ENCODE measurements at regions not wholly inside any gene's neighbourhood (a gene's known extent, or its start where the extent isn't known, plus 50 kb on each side); places are given as distances from the start of the nearest gene placed in this dataset.
"Not testable (repeated sequence)": the region's sequence is repeated elsewhere in the genome, so short reads cannot be mapped to it uniquely, and the experiment has no call there.

DNA sequence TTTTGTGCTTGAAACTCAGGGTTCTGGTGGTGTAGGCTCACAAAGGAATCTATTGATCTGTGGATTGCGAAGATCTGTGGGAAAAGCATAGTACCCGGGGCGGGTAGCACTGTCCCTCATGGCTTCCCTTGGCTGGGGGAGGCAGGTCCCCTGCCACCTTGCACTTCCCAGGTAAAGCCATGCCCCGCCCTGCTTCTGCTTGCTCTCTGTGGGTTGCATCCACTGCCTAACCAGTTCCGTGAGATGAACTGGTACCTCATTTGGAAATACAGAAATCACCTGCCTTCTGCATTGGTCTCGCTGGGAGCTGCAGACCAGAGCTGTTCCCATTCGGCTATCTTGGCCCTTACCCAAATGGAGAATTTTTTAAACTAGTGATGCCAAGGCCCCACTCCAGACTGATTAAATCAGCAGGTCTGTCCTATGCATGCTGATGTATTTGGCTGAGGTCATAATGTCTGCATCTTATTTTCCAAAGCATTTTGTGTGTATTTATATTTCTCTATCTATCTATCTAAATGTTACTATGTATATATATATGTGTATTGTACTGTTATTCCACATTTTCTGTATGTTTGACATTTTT lies 65.5 kb upstream of the SLC7A14 start:
- no peak for DNase-seq (ENCODE audit: low spot score)

DNA sequence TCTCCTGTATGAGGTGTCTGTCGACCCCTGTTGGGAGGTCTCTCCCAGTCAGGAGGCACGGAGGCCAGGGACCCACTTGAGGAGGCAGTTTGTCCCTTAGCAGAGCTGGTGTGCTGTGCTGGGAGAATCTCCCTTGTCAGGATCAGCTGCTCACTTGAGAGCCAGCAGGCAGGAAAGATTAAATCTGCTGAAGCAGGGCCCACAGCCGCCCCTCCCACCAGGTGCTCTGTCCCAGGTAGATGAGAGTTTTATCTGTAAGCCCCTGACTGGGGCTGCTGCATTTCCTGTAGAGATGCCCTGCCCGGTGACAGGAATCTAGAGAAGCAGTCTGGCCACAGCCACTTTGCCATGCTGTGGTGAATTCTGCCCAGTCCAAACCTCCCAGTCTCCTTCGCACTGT lies 64.7 kb upstream of the SLC7A14 start:
- not testable (repeated sequence) for DNase-seq (ENCODE audit: low spot score)

DNA sequence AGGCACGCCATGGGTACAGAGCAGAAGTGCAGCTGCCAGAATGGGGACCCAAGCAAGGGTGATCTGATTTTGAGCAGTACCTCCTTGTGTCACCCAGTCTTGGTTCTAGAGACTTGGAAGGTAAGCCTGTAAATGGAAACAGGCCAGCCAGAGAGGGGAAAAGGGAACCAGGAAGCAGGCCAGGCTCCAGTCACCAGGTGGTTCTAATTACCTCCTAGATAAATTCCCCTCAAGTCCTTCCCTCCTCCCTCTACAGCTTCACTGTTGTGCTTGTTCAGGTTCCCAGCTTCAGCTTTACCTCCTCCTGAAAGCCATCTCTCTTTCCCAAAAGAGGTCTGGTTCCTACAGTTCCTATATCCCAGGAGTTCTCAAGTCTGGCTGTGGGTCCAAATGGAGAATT lies 58.8 kb upstream of the SLC7A14 start:
- DNase-seq (ENCODE audit: low spot score), result no peak

DNA sequence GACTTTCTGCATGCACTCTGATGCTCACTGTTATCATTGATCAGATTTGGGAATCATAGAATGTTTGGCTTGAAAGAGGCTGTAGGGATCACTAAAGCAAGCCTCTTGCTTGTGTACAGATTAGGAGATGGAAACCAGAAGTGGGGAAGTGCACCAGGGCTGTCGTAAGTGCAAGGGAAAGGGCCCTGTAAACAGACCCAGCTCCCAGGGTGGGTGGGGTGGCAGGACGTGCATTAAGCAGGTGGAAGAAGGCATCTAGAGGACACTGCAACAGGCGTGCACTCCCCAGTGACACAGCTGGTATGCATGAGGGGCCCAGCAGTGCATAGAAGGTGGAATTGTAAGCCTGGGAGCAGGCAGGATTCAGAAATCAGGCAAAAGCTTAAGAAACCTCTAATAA lies 58.0 kb upstream of the SLC7A14 start:
- no peak for DNase-seq (ENCODE audit: low spot score)

DNA sequence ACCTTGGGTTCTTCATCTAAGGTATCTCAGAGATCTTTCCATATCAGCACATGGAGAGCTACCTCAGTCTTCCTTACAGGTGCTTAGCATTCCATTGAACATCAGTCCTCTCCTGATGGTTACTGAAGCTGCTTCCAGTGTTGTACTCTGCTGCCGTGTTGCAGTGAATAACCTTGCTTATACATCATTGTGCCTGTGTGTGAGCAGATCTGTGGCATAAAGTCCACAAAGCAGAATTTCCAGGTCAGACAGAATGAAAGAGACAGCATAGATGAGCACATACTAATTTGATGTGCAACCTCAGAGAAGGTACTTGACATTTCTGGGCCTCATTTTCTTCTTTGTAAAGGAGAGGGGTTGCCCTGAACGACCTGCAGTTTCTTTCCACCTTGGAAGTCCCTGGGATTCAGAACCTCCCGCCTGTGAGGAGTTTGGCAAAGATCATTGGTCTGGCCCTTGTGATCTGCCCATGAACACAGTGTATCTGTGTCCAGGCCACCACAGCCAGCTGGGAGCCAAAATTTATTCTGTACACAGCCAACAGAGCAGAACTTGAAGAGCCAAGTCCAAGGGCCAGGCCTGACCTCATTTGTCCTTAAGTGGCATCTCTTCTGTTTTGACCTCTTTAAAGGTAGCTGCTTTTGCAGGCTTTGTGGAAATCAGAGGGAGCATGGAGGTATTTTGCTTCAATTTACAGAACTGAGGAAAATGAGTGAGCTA lies 57.2 kb upstream of the SLC7A14 start:
- no peak for DNase-seq (ENCODE audit: low spot score)

DNA sequence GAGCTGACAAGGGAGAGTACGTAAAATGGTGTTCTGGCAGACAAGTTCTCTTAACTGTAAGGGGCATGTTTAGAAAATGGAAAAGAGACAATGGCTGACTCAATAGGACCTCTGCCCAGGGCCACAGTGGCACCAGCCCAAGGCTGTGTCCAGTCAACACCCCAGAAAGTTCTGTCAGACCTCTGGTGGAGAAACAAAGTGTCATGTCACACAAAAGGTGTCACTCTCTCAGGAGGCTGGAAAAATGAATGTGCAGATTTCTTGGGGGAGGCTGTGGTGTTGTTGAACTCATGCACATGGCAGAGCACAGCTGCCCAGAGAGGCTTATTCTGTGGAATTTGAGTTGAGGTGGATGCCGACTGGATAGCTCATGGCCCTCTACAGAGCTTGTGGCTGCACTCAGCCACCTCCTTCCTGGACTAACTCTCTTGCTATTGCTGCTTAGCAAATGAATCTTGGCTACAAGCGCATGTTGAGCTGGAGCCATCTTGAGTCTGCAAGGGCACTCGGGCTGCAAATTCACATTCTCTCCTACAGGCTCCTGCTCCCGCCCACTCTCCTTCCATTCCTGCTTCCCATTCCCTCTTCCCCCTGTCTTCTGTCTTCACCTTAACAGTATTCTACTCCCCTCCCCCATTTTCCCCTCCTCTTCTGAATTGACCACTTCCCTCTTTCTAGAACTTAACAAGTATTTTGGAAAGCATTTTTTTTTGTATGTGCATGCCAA lies 55.8 kb upstream of the SLC7A14 start:
- DNase-seq (ENCODE audit: low spot score), result no peak

DNA sequence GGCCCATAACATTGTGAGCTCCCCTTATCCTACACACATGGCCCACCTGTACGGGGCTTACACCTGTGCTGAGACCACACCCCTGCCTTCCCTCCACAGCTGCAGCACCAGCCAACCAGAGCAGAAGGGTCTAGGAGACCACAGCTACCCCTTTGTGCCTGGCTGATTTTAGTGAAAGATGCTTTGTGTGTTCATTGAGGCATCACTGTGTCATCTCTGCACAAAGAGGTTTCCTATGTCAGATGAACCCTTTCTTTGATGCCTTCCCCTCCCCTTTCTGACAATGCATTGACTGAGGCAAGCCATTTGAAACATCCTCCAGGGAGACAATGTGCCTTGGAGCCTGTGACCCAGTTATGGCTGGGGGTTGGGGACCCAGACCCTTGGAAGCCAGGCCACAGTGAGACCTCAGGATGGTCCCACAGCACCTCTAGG lies 54.9 kb upstream of the SLC7A14 start:
- DNase-seq (ENCODE audit: low spot score), result no peak

DNA sequence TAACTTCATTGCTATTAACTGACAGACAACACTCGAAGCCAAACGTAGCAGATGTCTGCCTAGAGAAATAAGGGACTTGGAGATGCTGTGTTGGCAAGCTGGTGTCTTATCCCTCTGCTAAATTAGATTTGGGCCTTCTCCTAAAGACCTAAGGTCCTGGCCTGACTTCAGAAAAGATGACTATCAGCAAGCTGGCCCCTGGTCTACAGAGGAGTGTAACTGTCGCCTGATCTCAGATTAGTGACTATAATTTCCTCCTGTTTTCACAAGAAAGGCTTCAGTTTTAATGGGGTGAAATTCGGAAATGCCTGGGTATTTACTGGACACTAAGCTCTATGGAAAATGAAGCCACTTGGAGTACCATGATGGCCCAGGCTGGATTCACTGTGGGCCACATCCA lies 53.1 kb upstream of the SLC7A14 start:
- no peak for DNase-seq (ENCODE audit: low spot score)

DNA sequence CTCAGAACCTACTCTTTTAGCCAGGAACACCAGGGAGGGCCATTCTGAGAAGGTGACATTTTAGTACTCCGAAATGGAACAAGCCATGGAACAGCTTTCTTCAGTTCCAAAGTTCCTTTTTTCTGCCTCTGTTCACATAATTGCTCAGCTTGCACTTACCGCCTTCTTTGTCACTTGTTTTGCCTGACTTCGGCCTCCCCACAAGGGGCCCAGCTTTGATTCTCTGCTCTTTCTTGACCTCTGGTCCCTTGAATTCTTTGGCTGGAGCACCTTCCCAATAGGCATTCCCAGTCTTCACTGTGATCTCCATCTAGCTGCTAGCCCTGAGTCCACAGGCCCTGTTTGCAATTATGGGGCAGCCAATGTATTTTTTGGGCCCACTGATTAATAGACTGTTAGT lies 51.4 kb upstream of the SLC7A14 start:
- DNase-seq (ENCODE audit: low spot score), result no peak

DNA sequence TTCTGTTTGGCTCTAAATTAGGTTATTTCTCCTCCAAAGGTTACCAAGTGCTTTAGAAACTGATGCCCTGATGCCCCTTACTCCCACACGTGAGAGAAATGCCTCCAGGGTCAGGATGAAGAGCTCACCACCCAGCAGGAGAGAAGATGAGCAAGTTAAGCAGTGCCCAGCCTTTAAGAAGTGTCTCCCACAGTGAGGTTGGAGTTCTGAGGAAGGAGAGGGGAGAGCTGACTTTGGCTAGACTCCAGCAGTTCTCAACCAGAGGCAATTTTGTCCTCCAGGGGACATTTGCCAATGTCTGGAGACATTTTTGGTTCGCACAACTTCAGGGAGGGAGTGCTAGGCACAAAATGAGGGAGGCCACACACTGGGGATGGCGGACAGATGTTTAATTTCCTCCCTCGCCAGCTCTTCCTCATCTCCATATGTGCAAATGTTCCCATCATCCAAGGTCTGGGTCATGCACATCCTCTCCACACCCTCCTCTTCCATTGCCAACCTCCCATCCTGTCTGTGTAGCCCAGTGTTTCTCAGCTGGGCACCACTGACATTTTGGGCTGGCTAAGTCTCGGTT lies 50.6 kb upstream of the SLC7A14 start:
- no peak for DNase-seq (ENCODE audit: low spot score)

Data from COLO829 (cell line).